Keratinocyte (primary cell): ENCODE measurements at regions not wholly inside any gene's neighbourhood (a gene's known extent, or its start where the extent isn't known, plus 50 kb on each side); places are given as distances from the start of the nearest gene placed in this dataset.

Experiments used
- DNase-seq: peaks from one replicate; pipeline ENCODE4 v3.0.0-alpha.2; 2011; ENCODE audit warnings: low read depth, missing footprints, low spot score
- FAIRE-seq: peaks from 2 replicates; lab custom pipeline; 2011; peaks lifted over from hg19 to GRCh38; lab: Jason Lieb, UNC
- H2AFZ ChIP-seq: 2 replicates; pipeline ENCODE4 v1.6.0; 2012; ENCODE audit warnings: low read length, control low read depth, inconsistent platforms; ENCODE audit not compliant: control insufficient read depth
- H3K27ac ChIP-seq: 2 replicates; pipeline ENCODE4 v1.5.1; 2011; ENCODE audit warnings: low read length; ENCODE audit not compliant: control insufficient read depth, insufficient read depth
- H3K27me3 ChIP-seq: 3 replicates; pipeline ENCODE4 v1.6.0; 2011; ENCODE audit warnings: low read length; ENCODE audit not compliant: control insufficient read depth, insufficient read depth; ENCODE audit errors: extremely low read depth
- H3K36me3 ChIP-seq, 2 experiments: 2 replicates in 1 of 2; 3 replicates in 1 of 2; pipeline ENCODE4 v1.5.1; 2011; ENCODE audit warnings: low read length in 2 of 2, mild to moderate bottlenecking in 1 of 2; ENCODE audit not compliant: control insufficient read depth in 2 of 2, insufficient read depth in 2 of 2; ENCODE audit errors: extremely low read depth in 1 of 2
- H3K4me1 ChIP-seq: 3 replicates; pipeline ENCODE4 v1.5.1; 2011; ENCODE audit warnings: low read length; ENCODE audit not compliant: control insufficient read depth, insufficient read depth; ENCODE audit errors: extremely low read depth
- H3K4me2 ChIP-seq: 3 replicates; pipeline ENCODE4 v1.6.0; 2011; ENCODE audit warnings: low read depth, low read length; ENCODE audit not compliant: control insufficient read depth, insufficient read depth; ENCODE audit errors: extremely low read depth
- H3K4me3 ChIP-seq, 3 experiments: fragments of 200-600 bp in 1 of 3; sonication (generic) in 1 of 3; 2 replicates in 2 of 3; 3 replicates in 1 of 3; pipeline ENCODE4 v1.5.1; 2011 to 2016; ENCODE audit warnings: low read length in 3 of 3, mild to moderate bottlenecking in 3 of 3, control low read depth in 2 of 3, inconsistent platforms in 1 of 3, low read depth in 1 of 3, mixed read lengths in 1 of 3, mixed run types in 1 of 3, moderate library complexity in 1 of 3; ENCODE audit not compliant: control insufficient read depth in 2 of 3, insufficient read depth in 2 of 3; ENCODE audit errors: extremely low read depth in 1 of 3
- H3K79me2 ChIP-seq: 2 replicates; pipeline ENCODE4 v1.6.0; 2012; ENCODE audit warnings: low read length; ENCODE audit not compliant: control insufficient read depth, insufficient read depth
- H3K9ac ChIP-seq: 3 replicates; pipeline ENCODE4 v1.6.0; 2011; ENCODE audit warnings: low read length; ENCODE audit not compliant: control insufficient read depth, insufficient read depth; ENCODE audit errors: extremely low read depth
- H3K9me1 ChIP-seq: 3 replicates; pipeline ENCODE4 v1.6.0; 2011; ENCODE audit warnings: low read length; ENCODE audit not compliant: control insufficient read depth, insufficient read depth; ENCODE audit errors: extremely low read depth
- H3K9me3 ChIP-seq: 2 replicates; pipeline ENCODE4 v1.5.1; 2012; ENCODE audit warnings: low read depth, low read length; ENCODE audit not compliant: control insufficient read depth
- H4K20me1 ChIP-seq: 3 replicates; pipeline ENCODE4 v1.6.0; 2011; ENCODE audit warnings: low read length; ENCODE audit not compliant: control insufficient read depth, insufficient read depth; ENCODE audit errors: extremely low read depth
- CTCF ChIP-seq, 3 experiments: IDR thresholded peaks in 1 of 3; conservative IDR thresholded peaks in 1 of 3; optimal IDR thresholded peaks in 1 of 3; 2 replicates in 2 of 3; 3 replicates in 1 of 3; pipeline versions ENCODE3 to v1.5.1; 2011; ENCODE audit warnings: low read length in 3 of 3, mild to moderate bottlenecking in 3 of 3, moderate library complexity in 2 of 3, control low read depth in 1 of 3, inconsistent platforms in 1 of 3; ENCODE audit not compliant: insufficient read depth in 2 of 3; ENCODE audit errors: extremely low read depth in 1 of 3
- EZH2 ChIP-seq: IDR thresholded peaks from one replicate; pipeline ENCODE4 v1.6.1; 2012; ENCODE audit warnings: inconsistent platforms, mild to moderate bottlenecking, low read length, moderate library complexity
- dilution Hi-C: fragments of 300-500 bp; cut with MboI; formaldehyde crosslinking; loops from one replicate; pipeline ENCODE4 v1.7.0; 2020; ENCODE audit warnings: low sequenced_read_pairs; ENCODE audit not compliant: extremely low pct_ligation_motif_present

GRCh38 chr14:101233021-101233366 lies 328.3 kb upstream of the DIO3 start:
- Histone ChIP-seq H3K27me3 (no peaks in the 10 kb centered on the region), H4K20me1 (no peaks in the 10 kb centered on the region), H3K79me2 (no peaks in the 10 kb centered on the region), H3K4me3 (no peak overlapping the region), H3K4me2 (no peak overlapping the region), H3K9me3 (no peaks in the 10 kb centered on the region), H3K27ac (no peak overlapping the region), H3K9ac (no peak overlapping the region), H2AFZ (no peak overlapping the region), H3K4me1 (no peaks in the 10 kb centered on the region), H3K9me1 (no peaks in the 10 kb centered on the region), H3K36me3 (no peaks in the 10 kb centered on the region)
- dilution Hi-C loops = no loop called here
- FAIRE-seq = no peak
- no peak for DNase-seq
- TF ChIP-seq CTCF (optimal IDR thresholded peaks at IDR 0.05 in 1 of 3, IDR thresholded peaks at IDR 0.05 in 1 of 3, conservative IDR thresholded peaks at IDR 0.05 in 1 of 3; ENCODE audit: extremely low read depth in 1 of 3, insufficient read depth in 2 of 3, low read length in 3 of 3) (no peak), EZH2 (no peak)

- Histone ChIP-seq H3K9me3 (no peaks in the 10 kb centered on the region), H3K27me3 (no peaks in the 10 kb centered on the region), H4K20me1 (no peaks in the 10 kb centered on the region), H3K9me1 (no peaks in the 10 kb centered on the region), H3K27ac (no peak overlapping the region), H3K4me2 (no peak overlapping the region), H3K79me2 (no peaks in the 10 kb centered on the region), H3K4me1 (no peaks in the 10 kb centered on the region), H3K9ac (no peak overlapping the region), H2AFZ (no peak overlapping the region), H3K4me3 (no peak overlapping the region), H3K36me3 (no peaks in the 10 kb centered on the region)
- FAIRE-seq = no peak
- DNase-seq = no peak
- dilution Hi-C loops = no loop called here
- TF ChIP-seq EZH2 = no peak
- no peak for TF ChIP-seq CTCF (optimal IDR thresholded peaks at IDR 0.05 in 1 of 3, IDR thresholded peaks at IDR 0.05 in 1 of 3, conservative IDR thresholded peaks at IDR 0.05 in 1 of 3; ENCODE audit: extremely low read depth in 1 of 3, insufficient read depth in 2 of 3, low read length in 3 of 3)
These were observed 327.9 kb upstream of the DIO3 start for GRCh38 chr14:101233391-101233790.
